ENCODE measurements at regions not wholly inside any gene's neighbourhood (a gene's known extent, or its start where the extent isn't known, plus 50 kb on each side); places are given as distances from the start of the nearest gene placed in this dataset.
A peak's percentile ranks its signal among the peaks of the same experiment; 100 is the strongest.
"Not testable (repeated sequence)": the region's sequence is repeated elsewhere in the genome, so short reads cannot be mapped to it uniquely, and the experiment has no call there.

- DNase-seq (ENCODE audit: insufficient read length, low spot score), result peak; percentile 26
- peak; percentile 91 for FAIRE-seq
- no peak for TF ChIP-seq POLR2A (IDR thresholded peaks at IDR 0.05; ENCODE audit: low read depth, low read length)
Measured at GRCh38 chr5:143629871-143630659, 181.9 kb upstream of the HMHB1 start.

DNA sequence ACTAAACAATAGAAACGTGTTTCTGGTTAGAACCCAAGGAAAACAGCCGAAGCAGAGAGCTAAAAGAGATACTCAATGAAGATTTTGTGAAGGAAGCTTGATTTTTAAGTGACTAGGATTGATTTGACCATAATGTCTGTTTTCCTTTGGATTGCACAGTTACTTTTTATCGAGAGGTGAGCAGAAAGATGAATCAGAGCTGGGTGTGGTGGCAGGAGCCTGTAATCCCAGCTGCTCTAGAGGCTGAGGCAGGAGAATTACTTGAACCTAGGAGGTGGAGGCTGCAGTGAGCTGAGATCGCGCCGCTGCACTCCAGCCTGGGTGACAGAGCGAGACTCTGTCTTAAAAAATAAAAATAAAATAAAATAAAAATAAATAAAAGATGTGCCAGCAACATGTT lies 186.9 kb upstream of the HMHB1 start:
- DNase-seq (ENCODE audit: insufficient read length, low spot score); FAIRE-seq: not testable (repeated sequence)

DNA sequence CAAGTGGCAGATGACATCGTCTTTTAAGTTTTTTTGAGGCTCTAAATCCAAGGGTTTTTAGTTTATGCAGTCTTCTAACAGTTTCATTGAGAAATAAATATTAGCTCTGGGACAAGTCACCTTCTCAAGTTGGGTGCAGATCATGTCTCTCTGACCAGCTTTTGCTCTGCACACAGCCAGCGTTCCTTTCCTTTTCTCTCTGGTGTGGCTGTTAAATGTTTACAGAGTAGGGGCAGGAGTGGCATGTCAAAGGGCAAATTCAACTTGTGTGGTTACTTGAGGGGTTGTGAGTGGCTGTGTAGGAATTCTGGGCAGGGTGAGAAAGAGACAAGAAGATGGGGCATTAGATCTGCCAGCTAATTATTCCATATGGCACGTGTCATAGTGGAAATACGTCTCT lies 187.5 kb upstream of the HMHB1 start:
- no peak for TF ChIP-seq POLR2A (IDR thresholded peaks at IDR 0.05; ENCODE audit: low read depth, low read length)
- DNase-seq (ENCODE audit: insufficient read length, low spot score) (no peak), FAIRE-seq (no peak)

GRCh38 chr5:143619040-143619439 lies 192.9 kb upstream of the HMHB1 start:
- FAIRE-seq (no peak), DNase-seq (ENCODE audit: insufficient read length, low spot score) (no peak)
- no peak for TF ChIP-seq POLR2A (IDR thresholded peaks at IDR 0.05; ENCODE audit: low read depth, low read length)

- no peak for TF ChIP-seq POLR2A (IDR thresholded peaks at IDR 0.05; ENCODE audit: low read depth, low read length)
- DNase-seq (ENCODE audit: insufficient read length, low spot score), result no peak
- no peak for FAIRE-seq
Measured at GRCh38 chr5:143618141-143618540, 193.8 kb upstream of the HMHB1 start.

GRCh38 chr5:143614831-143615230 lies 197.1 kb upstream of the HMHB1 start:
- DNase-seq (ENCODE audit: insufficient read length, low spot score) (no peak), FAIRE-seq (no peak)
- no peak for TF ChIP-seq POLR2A (IDR thresholded peaks at IDR 0.05; ENCODE audit: low read depth, low read length)

GRCh38 chr5:143613329-143613728 lies 198.6 kb upstream of the HMHB1 start:
- FAIRE-seq, result no peak
- no peak for TF ChIP-seq POLR2A (IDR thresholded peaks at IDR 0.05; ENCODE audit: low read depth, low read length)
- DNase-seq (ENCODE audit: insufficient read length, low spot score), result no peak

DNA sequence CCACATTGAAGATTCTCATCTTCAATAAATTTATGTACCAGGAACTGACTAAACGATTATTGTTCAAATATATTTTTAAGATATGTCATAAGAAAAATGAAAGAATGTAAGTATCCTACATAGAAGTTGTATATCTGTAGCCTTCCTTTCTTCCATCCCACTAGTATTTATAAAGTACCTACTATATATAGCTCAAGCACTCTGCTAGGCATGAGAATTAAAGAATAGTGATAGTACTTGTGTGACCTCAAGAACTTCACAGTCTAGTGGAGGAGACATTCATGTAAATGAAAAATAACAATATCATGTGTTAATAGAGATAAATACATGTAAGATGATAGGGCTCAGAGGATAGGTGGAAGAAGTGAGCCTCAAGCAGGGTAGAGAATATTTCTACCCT lies 201.0 kb upstream of the HMHB1 start:
- no peak for TF ChIP-seq POLR2A (IDR thresholded peaks at IDR 0.05; ENCODE audit: low read depth, low read length)
- FAIRE-seq, result no peak
- no peak for DNase-seq (ENCODE audit: insufficient read length, low spot score)

GRCh38 chr5:143606043-143606752 lies 202.7 kb upstream of the NR3C1 start:
- DNase-seq (ENCODE audit: insufficient read length, low spot score) (peak; percentile 15), FAIRE-seq (peak; percentile 52)
- TF ChIP-seq POLR2A (IDR thresholded peaks at IDR 0.05; ENCODE audit: low read depth, low read length), result no peak

GRCh38 chr5:143605403-143606005 lies 202.0 kb upstream of the NR3C1 start:
- no peak for TF ChIP-seq POLR2A (IDR thresholded peaks at IDR 0.05; ENCODE audit: low read depth, low read length)
- FAIRE-seq, result no peak
- no peak for DNase-seq (ENCODE audit: insufficient read length, low spot score)

DNA sequence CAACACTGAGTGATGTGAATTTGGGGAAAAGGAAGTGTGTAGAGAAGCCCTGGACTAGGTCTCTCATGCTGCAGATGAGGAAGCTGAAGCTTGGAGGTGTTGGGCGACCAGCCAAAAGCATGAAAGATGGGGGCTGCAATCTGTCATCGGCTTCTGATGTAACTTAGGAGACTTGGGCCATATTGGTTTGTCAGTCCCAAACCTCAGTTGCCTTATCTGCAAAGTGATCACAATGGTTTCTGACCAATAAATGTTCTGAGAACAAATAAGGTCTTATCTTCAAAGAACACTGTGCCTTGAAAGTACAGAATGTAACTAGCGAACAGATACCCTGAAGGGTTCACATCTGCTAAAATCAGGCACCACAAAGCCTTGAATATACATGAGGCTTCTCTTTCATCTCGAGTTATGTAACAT lies 198.4 kb upstream of the NR3C1 start:
- FAIRE-seq, result no peak
- no peak for DNase-seq (ENCODE audit: insufficient read length, low spot score)
- TF ChIP-seq POLR2A (IDR thresholded peaks at IDR 0.05; ENCODE audit: low read depth, low read length), result no peak

GRCh38 chr5:143601357-143601756 lies 197.9 kb upstream of the NR3C1 start:
- DNase-seq (ENCODE audit: insufficient read length, low spot score) (no peak), FAIRE-seq (no peak)
- TF ChIP-seq POLR2A (IDR thresholded peaks at IDR 0.05; ENCODE audit: low read depth, low read length), result no peak

- no peak for TF ChIP-seq POLR2A (IDR thresholded peaks at IDR 0.05; ENCODE audit: low read depth, low read length)
- DNase-seq (ENCODE audit: insufficient read length, low spot score), result no peak
Measured at GRCh38 chr5:143600396-143601075, 197.1 kb upstream of the NR3C1 start.

GRCh38 chr5:143599474-143599873 lies 196.0 kb upstream of the NR3C1 start:
- DNase-seq (ENCODE audit: insufficient read length, low spot score) (no peak), FAIRE-seq (no peak)
- TF ChIP-seq POLR2A (IDR thresholded peaks at IDR 0.05; ENCODE audit: low read depth, low read length), result no peak

More at GRCh38 chr5:143600396-143601075, 197.1 kb upstream of the NR3C1 start:
- FAIRE-seq, result no peak
